Endothelial cell of umbilical vein (primary cell): ENCODE measurements at regions not wholly inside any gene's neighbourhood (a gene's known extent, or its start where the extent isn't known, plus 50 kb on each side); places are given as distances from the start of the nearest gene placed in this dataset.

Experiments used
- CTCF ChIP-seq, 2 donors: IDR thresholded peaks; 1 replicate in 1 of 2; 2 replicates in 1 of 2; pipeline ENCODE4 v1.5.1; 2011; ENCODE audit warnings: low read length in 2 of 2, mild to moderate bottlenecking in 2 of 2, moderate library complexity in 2 of 2, control low read depth in 1 of 2, inconsistent platforms in 1 of 2, low read depth in 1 of 2; ENCODE audit not compliant: insufficient read depth in 1 of 2; ENCODE audit errors: extremely low read depth in 1 of 2
- JUN ChIP-seq: IDR thresholded peaks from 2 replicates; pipeline ENCODE4 v1.6.1; 2011; ENCODE audit warnings: borderline replicate concordance, low read depth; ENCODE audit not compliant: insufficient read length, insufficient read depth
- POLR2AphosphoS5 ChIP-seq: IDR thresholded peaks from 2 replicates; pipeline ENCODE4 v1.6.1; 2012; ENCODE audit warnings: low read depth, mild to moderate bottlenecking, control low read depth, low read length, moderate library complexity; ENCODE audit not compliant: insufficient read depth

GRCh38 chr18:22637787-22638186, 220.1 kb upstream of the CTAGE1 start:
- TF ChIP-seq POLR2AphosphoS5: no peak
- TF ChIP-seq CTCF (IDR thresholded peaks at IDR 0.05; ENCODE audit: extremely low read depth in 1 of 2, insufficient read depth in 1 of 2, low read depth in 1 of 2, low read length in 2 of 2): no peak
- TF ChIP-seq JUN: no peak
